ENCODE measurements at regions not wholly inside any gene's neighbourhood (a gene's known extent, or its start where the extent isn't known, plus 50 kb on each side); places are given as distances from the start of the nearest gene placed in this dataset.
"Not testable (repeated sequence)": the region's sequence is repeated elsewhere in the genome, so short reads cannot be mapped to it uniquely, and the experiment has no call there.

DNA sequence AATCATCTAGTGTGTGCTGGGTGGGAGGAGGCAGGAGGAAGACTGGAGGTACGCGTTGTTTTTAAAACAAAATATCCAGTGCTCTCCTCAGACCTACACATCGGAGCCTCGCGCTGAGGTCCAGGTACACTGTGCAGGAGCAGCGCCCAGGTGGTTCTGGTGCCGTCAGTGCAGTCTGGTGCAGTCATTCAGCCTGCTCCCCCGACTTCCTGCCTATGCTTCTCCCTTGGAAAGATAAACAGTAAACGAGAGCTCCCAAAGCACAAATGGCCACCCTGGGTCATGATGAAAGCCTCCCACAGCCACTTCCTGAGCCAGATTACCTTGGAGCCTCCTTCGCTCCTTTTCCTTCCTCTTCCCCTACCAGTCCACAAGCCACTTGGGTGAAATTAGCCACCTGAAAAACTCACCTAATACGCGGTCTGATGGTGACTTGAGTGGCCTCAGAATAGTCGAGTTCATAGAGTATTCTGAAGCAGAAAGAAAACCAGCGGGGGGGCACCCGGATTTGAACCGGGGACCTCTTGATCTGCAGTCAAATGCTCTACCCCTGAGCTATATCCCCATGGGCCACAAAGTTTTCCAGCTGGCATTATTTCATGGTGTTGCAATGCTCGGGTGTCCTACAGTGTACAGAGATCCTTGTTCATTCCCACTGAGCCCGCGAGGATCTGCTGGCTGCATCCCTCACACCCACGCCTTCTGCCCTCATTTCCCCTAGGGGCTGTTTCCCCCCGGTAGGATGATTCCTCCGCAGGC, 82.5 kb downstream of the ZNF467 start:
- peak; percentile 87 for DNase-seq (ENCODE audit: low read depth)
- TF ChIP-seq, protein P1, sequence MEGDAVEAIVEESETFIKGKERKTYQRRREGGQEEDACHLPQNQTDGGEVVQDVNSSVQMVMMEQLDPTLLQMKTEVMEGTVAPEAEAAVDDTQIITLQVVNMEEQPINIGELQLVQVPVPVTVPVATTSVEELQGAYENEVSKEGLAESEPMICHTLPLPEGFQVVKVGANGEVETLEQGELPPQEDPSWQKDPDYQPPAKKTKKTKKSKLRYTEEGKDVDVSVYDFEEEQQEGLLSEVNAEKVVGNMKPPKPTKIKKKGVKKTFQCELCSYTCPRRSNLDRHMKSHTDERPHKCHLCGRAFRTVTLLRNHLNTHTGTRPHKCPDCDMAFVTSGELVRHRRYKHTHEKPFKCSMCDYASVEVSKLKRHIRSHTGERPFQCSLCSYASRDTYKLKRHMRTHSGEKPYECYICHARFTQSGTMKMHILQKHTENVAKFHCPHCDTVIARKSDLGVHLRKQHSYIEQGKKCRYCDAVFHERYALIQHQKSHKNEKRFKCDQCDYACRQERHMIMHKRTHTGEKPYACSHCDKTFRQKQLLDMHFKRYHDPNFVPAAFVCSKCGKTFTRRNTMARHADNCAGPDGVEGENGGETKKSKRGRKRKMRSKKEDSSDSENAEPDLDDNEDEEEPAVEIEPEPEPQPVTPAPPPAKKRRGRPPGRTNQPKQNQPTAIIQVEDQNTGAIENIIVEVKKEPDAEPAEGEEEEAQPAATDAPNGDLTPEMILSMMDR (IDR thresholded peaks at IDR 0.05; ENCODE audit: insufficient read depth, low read length): no peak
- no peak overlapping the region for H3K4me3 ChIP-seq (ENCODE audit: low read depth, low read length)

DNA sequence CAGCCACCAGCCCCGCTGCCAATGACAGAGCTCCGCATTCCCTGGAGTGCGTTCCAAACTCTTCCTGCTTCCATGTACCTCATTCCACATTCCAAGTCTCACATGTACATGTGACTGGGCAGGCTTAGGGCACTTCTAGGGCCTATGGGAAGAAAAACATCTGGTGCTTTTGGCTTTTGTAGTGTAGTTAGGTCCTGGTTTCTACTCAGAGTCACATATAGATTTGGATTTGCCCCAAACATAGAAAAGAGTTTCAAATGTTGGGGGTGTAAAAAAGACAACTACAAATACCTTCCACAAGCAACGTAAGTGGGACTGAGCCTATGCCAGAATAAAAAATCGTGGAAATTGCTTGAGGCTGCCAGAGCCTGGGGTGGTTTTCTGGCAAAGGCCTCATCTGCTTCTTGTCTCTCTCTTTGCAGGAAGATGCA, 84.1 kb downstream of the ZNF467 start:
- H3K4me3 ChIP-seq (ENCODE audit: low read depth, low read length): no peak overlapping the region
- peak; percentile 67 for DNase-seq (ENCODE audit: low read depth)
- TF ChIP-seq, protein P1 (IDR thresholded peaks at IDR 0.05; ENCODE audit: insufficient read depth, low read length): no peak

DNA sequence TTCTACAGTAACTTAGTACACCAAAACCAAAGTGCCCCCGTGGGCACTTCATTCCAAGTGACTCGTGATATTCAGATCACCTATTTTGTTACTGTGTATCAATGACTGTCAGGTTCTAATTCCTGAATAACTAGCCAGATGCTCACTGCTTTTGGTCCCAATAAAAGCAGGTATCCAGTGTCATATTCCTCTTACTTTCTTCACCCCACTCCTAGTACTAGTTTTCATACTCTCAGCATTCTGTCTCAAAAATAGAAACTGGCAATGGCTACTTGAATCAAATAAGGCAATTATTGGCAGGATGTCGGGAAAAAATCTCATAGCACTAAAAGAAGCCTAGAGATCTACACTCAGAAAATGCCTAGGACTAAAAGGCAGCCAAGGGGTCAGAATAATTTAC, 84.6 kb downstream of the ZNF467 start:
- no peak for DNase-seq (ENCODE audit: low read depth)
- TF ChIP-seq, protein P1 (IDR thresholded peaks at IDR 0.05; ENCODE audit: insufficient read depth, low read length): no peak
- H3K4me3 ChIP-seq (ENCODE audit: low read depth, low read length): no peak overlapping the region

DNA sequence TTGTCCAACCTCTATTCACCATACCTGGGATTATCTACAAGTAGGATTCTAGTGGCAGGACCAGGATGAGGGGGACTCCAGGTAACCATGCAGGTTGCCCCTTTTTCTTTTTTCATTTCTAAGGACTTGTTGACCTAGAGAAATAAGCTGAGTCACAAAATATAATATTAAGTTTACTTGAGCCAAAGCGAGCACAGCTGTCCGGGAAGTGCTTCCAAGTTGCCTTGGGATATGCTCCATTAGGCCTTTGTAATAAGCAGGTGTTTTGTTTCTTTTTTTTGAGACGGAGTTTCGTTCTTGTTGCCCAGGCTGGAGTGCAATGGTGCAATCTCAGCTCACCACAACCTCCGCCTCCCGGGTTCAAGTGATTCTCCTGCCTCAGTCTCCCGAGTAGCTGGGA, 85.6 kb downstream of the ZNF467 start:
- not testable (repeated sequence) for DNase-seq (ENCODE audit: low read depth); H3K4me3 ChIP-seq (ENCODE audit: low read depth, low read length)

DNA sequence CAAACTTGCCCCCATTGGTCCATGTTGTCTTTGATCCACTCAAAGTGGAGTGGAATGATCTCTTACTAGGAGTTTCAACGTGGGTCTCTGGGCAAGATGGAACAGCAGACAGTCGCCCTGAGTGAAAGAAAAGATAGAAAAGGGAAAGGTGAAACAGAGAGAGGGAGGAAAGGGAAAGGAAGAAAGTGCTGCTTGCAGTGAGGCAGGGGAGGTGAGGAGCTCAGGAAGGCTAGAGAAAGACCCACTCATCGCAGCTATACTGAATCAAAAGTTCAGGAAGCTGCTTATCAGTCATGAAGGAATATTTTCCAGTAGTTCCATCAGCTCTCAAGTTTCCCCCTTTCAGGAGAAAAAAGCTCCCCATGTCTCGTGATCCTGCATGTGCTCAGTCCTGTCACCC, 86.9 kb downstream of the ZNF467 start:
- TF ChIP-seq, protein P1 (IDR thresholded peaks at IDR 0.05; ENCODE audit: insufficient read depth, low read length): no peak
- H3K4me3 ChIP-seq (ENCODE audit: low read depth, low read length): no peak overlapping the region
- DNase-seq (ENCODE audit: low read depth): no peak

DNA sequence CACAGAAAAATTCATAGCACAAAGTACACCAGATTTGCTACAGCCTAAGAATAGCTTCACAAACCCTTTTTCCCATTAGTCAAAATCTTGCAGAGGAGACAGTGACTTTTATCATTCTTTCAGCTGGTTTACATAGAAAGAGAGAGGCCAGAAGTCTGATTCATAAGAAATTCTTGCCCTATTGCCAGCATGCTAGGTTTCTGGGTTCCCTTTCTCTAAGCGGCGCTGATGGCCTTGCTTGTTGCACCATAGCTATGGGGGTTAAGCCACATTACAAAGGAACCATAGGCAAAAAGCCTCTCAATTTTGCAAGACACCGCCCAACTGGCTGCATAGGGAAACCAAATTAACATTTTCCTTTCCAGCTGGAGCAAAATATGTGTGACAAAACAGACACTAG, 87.4 kb downstream of the ZNF467 start:
- TF ChIP-seq, protein P1 (IDR thresholded peaks at IDR 0.05; ENCODE audit: insufficient read depth, low read length): no peak
- H3K4me3 ChIP-seq (ENCODE audit: low read depth, low read length): no peak overlapping the region
- DNase-seq (ENCODE audit: low read depth): peak; percentile 92

DNA sequence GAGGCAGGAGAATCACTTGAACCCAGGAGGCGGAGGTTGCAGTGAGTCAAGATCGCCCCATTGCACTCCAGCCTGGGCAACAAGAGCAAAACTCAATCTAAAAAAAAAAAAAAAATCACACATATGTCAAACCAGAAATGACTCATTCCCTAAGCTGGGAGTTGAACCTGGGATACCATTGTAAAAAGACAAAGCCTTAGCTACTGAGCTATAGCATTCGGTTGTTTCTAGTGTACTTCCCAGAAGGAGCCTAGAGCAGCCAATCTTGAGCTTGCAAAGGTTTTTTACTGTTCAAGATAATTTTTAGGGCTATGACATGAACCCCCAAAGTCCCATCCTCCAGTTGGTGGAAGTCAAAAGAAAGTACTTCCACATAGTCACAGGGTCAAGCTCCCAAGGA, 87.9 kb downstream of the ZNF467 start:
- DNase-seq (ENCODE audit: low read depth): peak; percentile 57
- TF ChIP-seq, protein P1 (IDR thresholded peaks at IDR 0.05; ENCODE audit: insufficient read depth, low read length): no peak
- no peak overlapping the region for H3K4me3 ChIP-seq (ENCODE audit: low read depth, low read length)

Data from fibroblast of the aortic adventitia (primary cell).